Transverse colon (tissue), 4 donors: ENCODE measurements at regions not wholly inside any gene's neighbourhood (a gene's known extent, or its start where the extent isn't known, plus 50 kb on each side); places are given as distances from the start of the nearest gene placed in this dataset.

ENCODE experiments used
- DNase-seq: peaks from one replicate; pipeline ENCODE4 v3.0.0-alpha.2; 2019
- H3K27ac ChIP-seq, 4 donors: fragments of 200-600 bp; sonication (generic); 2 replicates each; pipeline ENCODE4 v1.5.1; 2016 to 2018; ENCODE audit warnings: inconsistent platforms in 4 of 4
- H3K27me3 ChIP-seq: fragments of 200-600 bp; sonication (generic); 2 replicates; pipeline ENCODE4 v1.5.1; 2017; ENCODE audit warnings: inconsistent platforms
- H3K36me3 ChIP-seq, 4 donors: fragments of 200-600 bp; sonication (generic); 2 replicates each; pipeline ENCODE4 v1.5.1; 2017 to 2019; ENCODE audit warnings: inconsistent platforms in 4 of 4
- H3K4me1 ChIP-seq, 4 donors: fragments of 200-600 bp; sonication (generic); 2 replicates each; pipeline ENCODE4 v1.5.1; 2017 to 2020; ENCODE audit warnings: inconsistent platforms in 4 of 4
- H3K4me3 ChIP-seq, 4 donors: fragments of 200-600 bp; sonication (generic); 1 replicate in 1 of 4; 2 replicates in 3 of 4; pipeline versions ENCODE4 v1.5.1 to v1.6.1; 2017 to 2019; ENCODE audit warnings: inconsistent platforms in 4 of 4
- H3K9me3 ChIP-seq, 2 donors: fragments of 200-600 bp; sonication (generic); 2 replicates each; pipeline ENCODE4 v1.5.1; 2017 to 2019; ENCODE audit warnings: inconsistent platforms in 2 of 2
- EP300 ChIP-seq: sonication (generic); formaldehyde crosslinking; IDR thresholded peaks from one replicate; pipeline ENCODE4 v1.6.1; 2017; ENCODE audit warnings: antibody characterized with exemption, low read depth
- POLR2A ChIP-seq: fragments of 450-650 bp; IDR thresholded peaks from one replicate; pipeline ENCODE4 v1.6.1; 2016; ENCODE audit warnings: antibody characterized with exemption, mild to moderate bottlenecking, moderate library complexity
- POLR2AphosphoS5 ChIP-seq, 3 donors: sonication (generic); formaldehyde crosslinking; IDR thresholded peaks; one replicate each; pipeline ENCODE4 v1.6.1; 2016; ENCODE audit warnings: antibody characterized with exemption in 3 of 3
- WGBS, 2 donors: methylation state at CpG; one replicate each; pipeline ENCODE4 v1.1.5; 2018; ENCODE audit warnings: low coverage in 1 of 2; 5-methylcytosine and 5-hydroxymethylcytosine counted together
- in situ Hi-C, 4 donors: fragments of 200-750 bp; cut with MboI; loops; one replicate each; pipeline versions ENCODE4 v1.15.0 to v1.15.1; 2017; ENCODE audit warnings: low sequenced_read_pairs in 3 of 4, low pct_ligation_motif_present in 1 of 4, low pct_unique_long_range_greater_than_20kb in 1 of 4
- intact Hi-C: fragments of 100-400 bp; cut with DNase I; formaldehyde crosslinking; loops from one replicate; pipeline ENCODE4 v1.15.1; 2023; ENCODE audit warnings: low total_unique reads
- TF ChIP-seq, protein P1 (sequence below), 5 experiments: fragments of 200-600 bp in 3 of 5; fragments of 450-650 bp in 2 of 5; sonication (generic) in 3 of 5; IDR thresholded peaks; 1 replicate in 2 of 5; 2 replicates in 3 of 5; pipeline ENCODE4 v1.5.1; 2016 to 2017; ENCODE audit warnings: antibody characterized with exemption in 5 of 5, inconsistent platforms in 3 of 5, mild to moderate bottlenecking in 2 of 5, moderate library complexity in 1 of 5

- Histone ChIP-seq H3K4me3 (no peak overlapping the region), H3K36me3 (no peaks in the 10 kb centered on the region), H3K9me3 (peaks cover 0 to 4% of the 10 kb centered on the region in 2 donors), H3K27ac (no peak overlapping the region), H3K27me3 (no peaks in the 10 kb centered on the region), H3K4me1 (no peaks in the 10 kb centered on the region)
- in situ Hi-C loops (no loop called here), intact Hi-C loops (no loop called here)
- WGBS, 2 donors = 67 to 86% methylated on average over 1 to 6 of the region's 6 CpGs
- TF ChIP-seq POLR2AphosphoS5 (IDR thresholded peaks at IDR 0.05) (no peak), EP300 (no peak), POLR2A (no peak)
- TF ChIP-seq, protein P1, sequence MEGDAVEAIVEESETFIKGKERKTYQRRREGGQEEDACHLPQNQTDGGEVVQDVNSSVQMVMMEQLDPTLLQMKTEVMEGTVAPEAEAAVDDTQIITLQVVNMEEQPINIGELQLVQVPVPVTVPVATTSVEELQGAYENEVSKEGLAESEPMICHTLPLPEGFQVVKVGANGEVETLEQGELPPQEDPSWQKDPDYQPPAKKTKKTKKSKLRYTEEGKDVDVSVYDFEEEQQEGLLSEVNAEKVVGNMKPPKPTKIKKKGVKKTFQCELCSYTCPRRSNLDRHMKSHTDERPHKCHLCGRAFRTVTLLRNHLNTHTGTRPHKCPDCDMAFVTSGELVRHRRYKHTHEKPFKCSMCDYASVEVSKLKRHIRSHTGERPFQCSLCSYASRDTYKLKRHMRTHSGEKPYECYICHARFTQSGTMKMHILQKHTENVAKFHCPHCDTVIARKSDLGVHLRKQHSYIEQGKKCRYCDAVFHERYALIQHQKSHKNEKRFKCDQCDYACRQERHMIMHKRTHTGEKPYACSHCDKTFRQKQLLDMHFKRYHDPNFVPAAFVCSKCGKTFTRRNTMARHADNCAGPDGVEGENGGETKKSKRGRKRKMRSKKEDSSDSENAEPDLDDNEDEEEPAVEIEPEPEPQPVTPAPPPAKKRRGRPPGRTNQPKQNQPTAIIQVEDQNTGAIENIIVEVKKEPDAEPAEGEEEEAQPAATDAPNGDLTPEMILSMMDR (IDR thresholded peaks at IDR 0.05) = no peak
- DNase-seq = no peak
Observed at GRCh38 chr5:4228708-4229107, 633.1 kb downstream of the IRX1 start.

DNA sequence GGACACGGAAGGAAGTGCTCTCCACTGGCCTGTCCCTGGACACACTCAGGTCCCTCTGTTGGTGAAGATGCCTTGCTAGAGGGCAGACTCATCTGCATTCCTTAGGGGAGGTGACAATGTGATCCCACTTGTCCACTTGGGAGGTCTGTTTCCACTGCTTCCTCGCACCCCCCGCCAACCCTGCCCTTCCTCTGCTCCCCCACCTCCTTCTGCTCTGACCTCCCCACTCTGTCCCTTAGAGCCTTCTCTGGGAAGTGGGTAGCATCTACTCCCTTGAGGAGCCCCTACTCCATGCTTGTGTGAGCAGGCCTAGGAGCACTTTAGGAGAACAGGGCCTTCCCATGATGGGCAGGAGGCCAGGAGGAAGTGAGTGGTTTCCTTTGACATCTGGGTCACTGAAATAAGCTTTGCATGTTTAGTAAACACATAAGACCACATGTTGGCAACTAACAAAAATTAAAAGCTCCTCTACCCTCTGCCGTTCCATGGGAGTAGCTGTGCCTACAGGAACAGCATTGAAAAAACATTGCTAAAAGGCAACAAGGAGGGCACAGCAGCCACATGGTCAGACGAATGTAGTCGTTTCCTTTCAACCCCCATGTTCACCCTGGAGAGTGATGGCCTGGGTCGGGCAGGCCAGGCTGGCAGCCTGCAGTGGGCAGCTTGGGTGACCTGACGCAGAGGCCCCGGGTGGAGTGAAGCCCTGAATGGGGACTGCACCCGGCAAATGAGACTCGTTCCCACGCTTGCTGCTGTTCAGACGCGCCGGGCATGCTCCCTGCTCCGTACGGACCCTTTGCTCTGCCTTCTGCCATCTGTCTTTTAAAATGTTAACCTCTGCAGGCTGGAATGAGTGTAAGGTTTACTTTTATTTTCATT lies 634.0 kb downstream of the IRX1 start:
- Histone ChIP-seq H3K27ac (no peak overlapping the region), H3K9me3 (peaks cover 4% of the 10 kb centered on the region in 2 donors), H3K27me3 (no peaks in the 10 kb centered on the region), H3K36me3 (no peaks in the 10 kb centered on the region), H3K4me3 (no peak overlapping the region), H3K4me1 (no peaks in the 10 kb centered on the region)
- intact Hi-C loops = no loop called here
- 82% methylated on average over 17 of the region's 17 CpGs; no CpG with 5 or more reads in 1 of the 2 donors for WGBS, 2 donors
- TF ChIP-seq, protein P1 (IDR thresholded peaks at IDR 0.05) = no peak
- TF ChIP-seq POLR2A (no peak), POLR2AphosphoS5 (IDR thresholded peaks at IDR 0.05) (no peak), EP300 (no peak)
- in situ Hi-C loops = no loop called here
- no peak for DNase-seq

GRCh38 chr5:4230471-4230785 lies 634.8 kb downstream of the IRX1 start:
- Histone ChIP-seq H3K27ac (no peak overlapping the region), H3K9me3 (peaks cover 4 to 5% of the 10 kb centered on the region in 2 donors), H3K36me3 (no peaks in the 10 kb centered on the region), H3K4me1 (no peaks in the 10 kb centered on the region), H3K27me3 (no peaks in the 10 kb centered on the region), H3K4me3 (no peak overlapping the region)
- intact Hi-C loops = no loop called here
- DNase-seq = no peak
- in situ Hi-C loops = no loop called here
- TF ChIP-seq POLR2AphosphoS5 (IDR thresholded peaks at IDR 0.05) = no peak
- TF ChIP-seq, protein P1 (IDR thresholded peaks at IDR 0.05) = no peak
- no peak for TF ChIP-seq POLR2A
- TF ChIP-seq EP300 = no peak
- 70% methylated on average over 15 of the region's 15 CpGs; no CpG with 5 or more reads in 1 of the 2 donors for WGBS, 2 donors

DNA sequence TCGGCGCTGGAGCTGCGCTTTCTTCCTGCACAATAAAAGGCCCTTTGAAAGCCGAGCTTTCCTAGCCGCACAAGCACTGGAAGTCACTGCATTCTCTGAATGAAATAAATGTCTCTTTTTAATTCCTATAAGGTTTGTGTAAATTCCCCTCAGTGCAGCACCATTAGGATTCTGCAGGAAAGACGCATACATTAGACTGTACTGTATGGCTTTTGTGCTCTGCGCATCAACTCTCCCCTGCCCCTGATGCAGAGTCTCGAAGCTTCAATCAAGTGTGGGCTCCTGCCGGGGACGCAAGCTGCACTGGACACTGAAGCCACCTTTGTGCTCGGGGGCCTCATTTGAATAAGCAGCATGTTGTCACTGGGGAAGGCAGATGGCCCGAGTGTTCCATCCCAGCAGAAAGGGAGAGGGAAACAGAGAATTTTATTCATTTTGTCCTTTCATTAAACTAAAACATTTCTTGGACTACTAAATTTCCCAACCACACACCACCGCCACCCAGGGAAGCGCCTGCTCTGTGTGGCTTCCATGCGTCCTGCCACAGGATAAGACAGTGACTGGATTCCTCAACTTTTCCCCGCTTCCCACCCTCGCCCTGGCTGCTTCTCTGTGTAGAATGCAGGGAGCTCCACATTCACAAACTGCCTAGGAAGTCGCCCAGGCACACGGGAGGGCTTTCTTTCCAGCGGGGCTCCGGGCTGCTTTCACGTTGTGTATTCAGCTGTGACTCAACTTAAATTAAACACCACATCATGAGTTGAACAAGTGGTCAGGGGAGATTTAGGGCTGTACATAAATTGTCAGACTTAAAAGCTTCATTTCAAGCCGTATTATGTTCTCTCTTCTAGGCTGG lies 635.4 kb downstream of the IRX1 start:
- in situ Hi-C loops = no loop called here
- no peak overlapping the region for H3K4me3 ChIP-seq
- TF ChIP-seq EP300 (no peak), POLR2A (no peak), POLR2AphosphoS5 (IDR thresholded peaks at IDR 0.05) (no peak)
- TF ChIP-seq, protein P1 (IDR thresholded peaks at IDR 0.05) = no peak
- H3K4me1 ChIP-seq = no peaks in the 10 kb centered on the region
- H3K36me3 ChIP-seq = no peaks in the 10 kb centered on the region
- 63 to 72% methylated on average over 6 to 23 of the region's 23 CpGs for WGBS, 2 donors
- DNase-seq = no peak
- no peak overlapping the region for H3K27ac ChIP-seq
- no peaks in the 10 kb centered on the region for H3K27me3 ChIP-seq
- peaks cover 4 to 5% of the 10 kb centered on the region in 2 donors for H3K9me3 ChIP-seq
- intact Hi-C loops = no loop called here
